GM19328 (cell line): ENCODE measurements at regions not wholly inside any gene's neighbourhood (a gene's known extent, or its start where the extent isn't known, plus 50 kb on each side); places are given as distances from the start of the nearest gene placed in this dataset.

ENCODE experiments used
- ATAC-seq: cut with Tn5 transposase; IDR thresholded peaks from one replicate; pipeline ENCODE4 v1.9.1; 2021; ENCODE audit warnings: mild to moderate bottlenecking, moderate library complexity; ENCODE audit not compliant: unreplicated experiment

DNA sequence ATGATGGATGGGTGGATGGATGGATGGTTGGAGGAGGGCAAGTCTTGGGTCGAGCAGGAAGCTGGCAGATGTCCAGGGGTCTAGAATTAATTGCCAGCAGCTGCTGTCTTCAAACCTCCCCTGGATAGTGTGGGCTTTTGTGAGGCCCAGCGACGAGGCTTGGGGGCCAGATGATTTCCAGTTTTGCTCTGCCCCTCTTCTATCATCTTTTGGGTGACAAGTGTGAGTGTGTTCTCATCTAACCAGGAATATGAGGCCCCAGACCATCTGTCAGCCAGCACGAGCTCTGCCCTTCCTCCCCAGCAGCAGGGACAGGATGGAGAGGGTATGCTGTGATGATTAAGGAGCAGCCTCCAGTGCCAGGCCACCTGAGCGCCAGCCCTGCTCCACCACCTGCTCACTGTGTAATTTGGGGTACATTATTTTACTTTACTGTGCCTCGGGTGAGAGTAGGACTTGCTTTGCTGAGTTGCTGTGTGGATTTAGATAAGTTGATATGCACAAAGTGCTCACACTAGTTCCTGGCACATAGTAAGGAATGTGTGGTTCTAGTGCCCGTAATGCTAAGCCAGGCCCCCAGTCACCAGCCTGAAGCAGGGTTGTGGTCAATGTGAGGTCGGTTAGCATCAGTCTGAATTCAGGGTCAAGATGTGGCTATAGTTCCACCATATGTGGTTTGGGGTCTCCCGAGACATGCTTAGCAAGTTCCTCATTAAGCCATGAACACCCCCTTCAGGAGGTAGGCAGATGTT lies 251.1 kb downstream of the CYP26B1 start:
- no peak for ATAC-seq

DNA sequence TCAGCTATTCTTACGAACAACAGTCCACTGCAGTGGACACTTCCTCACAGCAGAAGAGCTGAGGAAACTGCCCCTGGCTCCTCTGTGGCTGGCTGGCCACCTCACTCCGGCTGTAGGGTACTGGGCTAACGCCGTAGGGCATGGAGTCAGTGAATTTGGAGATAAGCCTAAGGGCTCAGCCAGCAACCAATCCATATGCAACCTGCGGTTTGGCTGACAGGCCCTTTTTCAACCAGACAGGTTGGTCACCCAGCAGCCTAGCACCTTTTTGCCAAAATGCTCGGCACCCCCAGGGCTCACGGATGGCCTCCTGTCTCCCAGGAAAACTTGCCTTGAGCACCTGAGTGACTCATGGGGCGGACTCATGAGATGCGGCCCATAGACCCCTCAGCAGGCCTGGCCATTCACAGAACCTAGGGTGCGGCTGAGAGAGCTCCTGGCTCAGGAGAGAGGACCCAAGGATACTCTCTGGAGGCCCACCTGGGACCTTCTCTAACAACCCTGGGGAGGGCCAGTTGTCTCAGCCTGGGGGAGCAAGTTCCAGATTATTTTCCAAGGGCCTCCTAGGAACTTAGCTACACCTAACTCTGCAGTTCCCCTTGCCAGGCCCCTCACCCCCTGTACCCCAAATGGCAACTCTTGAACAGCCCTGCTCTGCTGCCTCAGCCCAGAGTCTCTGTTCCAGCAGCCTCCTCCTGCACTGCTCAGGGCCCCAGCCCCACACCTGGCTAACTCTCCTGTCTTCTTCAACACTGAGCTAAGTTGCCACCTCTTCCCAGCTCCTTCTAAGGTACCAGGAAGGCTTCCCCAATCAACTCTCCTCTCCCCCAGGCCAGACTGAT lies 252.1 kb downstream of the CYP26B1 start:
- no peak for ATAC-seq

DNA sequence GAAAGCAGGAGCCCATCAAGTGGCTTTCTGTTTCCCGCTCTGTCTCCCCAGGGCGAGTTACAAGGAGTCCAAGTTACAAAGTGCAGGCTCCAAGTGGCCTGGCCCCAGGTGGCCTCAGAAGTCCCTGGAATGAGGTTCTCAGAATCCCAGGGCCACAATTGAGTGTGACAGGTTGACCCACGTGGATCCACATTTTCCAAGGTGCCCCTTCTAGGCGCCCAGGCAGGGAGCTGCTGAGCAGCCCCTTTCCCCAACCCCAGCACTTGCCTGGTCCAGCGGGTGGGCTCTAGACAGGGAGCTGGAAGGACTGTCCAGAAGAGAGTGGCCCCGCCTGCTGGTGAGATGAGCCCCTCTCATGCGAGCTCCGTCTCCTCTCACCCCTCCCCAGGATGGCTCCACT lies 253.4 kb downstream of the CYP26B1 start:
- no peak for ATAC-seq

DNA sequence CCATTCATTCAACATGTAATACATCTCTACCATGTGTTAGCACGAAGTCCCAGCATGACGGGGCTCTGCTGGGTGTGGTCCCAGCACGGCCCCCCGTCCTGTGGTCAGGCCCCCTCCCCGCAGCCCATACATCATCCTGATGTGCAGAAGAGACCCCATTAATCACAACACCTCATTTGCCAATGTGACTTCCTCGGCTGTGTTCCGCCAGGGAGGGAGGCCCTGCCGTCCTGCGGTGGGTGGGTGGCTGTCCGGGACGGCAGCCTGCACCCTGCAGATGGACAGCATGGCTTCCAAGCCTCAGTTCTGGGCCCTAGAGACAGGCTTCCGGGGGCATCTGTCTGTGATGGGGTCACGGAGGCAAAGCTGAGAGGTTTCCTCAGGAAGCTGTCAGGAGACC lies 254.0 kb downstream of the CYP26B1 start:
- no peak for ATAC-seq

DNA sequence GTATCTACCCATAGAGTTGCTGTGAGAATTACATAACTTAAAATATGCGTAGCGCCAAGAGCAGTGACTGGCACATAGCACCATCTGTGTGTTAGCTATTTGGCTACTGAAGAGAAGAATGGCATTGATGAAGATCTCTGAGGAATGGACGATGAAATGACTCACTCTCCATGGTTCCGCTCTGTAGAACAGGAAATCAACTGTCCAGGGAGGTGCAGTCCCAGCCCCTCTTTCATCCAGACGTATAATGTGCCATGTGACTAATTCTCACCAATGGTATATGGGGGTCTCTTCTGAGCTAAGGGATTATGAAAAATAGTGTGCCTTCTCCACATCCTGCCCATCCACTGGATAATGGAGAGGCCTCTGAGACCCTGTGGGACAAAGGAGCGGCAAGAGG lies 254.8 kb downstream of the CYP26B1 start:
- ATAC-seq, result no peak

DNA sequence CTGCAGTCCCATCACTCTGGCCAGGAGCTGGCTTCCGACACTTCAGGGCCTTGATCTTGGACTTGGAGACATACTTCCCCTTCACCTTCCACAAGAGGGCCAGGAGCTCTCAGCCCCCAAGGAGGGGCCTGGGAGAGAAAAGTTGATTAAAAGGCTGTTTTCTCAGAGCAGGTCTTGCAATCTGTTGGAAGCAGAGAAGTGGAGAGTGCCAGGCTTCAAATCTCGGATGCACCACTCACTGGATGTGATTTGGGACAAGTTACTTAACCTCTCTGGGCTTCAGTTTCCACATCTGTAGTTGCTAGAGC lies 255.3 kb downstream of the CYP26B1 start:
- ATAC-seq, result no peak

DNA sequence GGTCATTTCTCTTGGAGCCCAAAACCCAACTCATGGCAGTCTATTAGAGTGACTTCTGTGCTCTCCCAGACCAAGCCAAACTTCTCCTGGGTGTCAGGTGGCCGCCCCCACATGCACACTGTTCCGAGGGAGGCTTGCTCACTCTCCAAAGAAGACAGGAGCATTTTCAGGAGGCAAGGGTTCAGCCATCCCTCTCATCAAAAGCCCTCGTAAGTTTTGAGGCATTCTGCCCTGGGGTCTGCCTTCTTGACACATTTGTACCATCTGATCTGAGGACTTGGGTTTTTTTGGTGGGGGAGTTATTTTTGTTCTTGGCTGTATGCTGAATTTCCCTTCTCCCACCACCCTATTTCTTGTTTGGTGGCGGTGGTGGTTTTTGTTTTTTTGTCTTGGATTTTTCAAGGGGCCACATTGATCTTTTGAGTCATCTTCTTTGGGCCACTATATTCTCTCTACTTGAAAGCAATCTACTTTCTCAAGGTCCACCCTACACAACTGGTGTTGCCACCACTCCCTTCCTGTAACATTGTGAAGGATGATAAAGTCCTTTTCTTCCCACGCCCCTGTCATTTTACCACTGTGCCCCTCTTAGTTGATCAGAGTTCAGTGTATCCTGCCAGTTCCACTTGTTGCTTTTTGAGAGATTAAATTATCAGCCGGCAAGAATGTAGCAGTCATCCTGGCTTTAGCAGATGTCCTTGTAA lies 255.8 kb downstream of the CYP26B1 start:
- no peak for ATAC-seq

DNA sequence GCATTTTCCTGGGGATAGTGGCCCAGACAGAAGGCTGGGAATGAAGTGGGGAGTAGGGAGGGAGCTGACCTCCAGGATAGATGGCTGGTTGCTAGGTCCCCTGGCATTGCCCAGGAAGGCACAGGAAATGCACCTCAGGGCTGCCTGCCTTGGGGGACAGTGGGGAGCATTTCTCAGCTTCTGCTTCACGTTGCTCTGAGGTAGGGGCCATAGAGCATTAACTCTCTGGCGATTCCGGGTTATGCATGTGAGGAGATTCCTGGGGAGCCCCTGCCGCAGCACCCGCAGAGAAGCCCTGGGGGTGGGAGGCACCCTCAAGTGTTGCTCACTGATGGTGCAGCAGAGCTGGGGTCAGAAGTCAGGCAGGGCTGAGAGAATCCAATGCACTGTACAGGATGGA lies 256.5 kb downstream of the CYP26B1 start:
- no peak for ATAC-seq

DNA sequence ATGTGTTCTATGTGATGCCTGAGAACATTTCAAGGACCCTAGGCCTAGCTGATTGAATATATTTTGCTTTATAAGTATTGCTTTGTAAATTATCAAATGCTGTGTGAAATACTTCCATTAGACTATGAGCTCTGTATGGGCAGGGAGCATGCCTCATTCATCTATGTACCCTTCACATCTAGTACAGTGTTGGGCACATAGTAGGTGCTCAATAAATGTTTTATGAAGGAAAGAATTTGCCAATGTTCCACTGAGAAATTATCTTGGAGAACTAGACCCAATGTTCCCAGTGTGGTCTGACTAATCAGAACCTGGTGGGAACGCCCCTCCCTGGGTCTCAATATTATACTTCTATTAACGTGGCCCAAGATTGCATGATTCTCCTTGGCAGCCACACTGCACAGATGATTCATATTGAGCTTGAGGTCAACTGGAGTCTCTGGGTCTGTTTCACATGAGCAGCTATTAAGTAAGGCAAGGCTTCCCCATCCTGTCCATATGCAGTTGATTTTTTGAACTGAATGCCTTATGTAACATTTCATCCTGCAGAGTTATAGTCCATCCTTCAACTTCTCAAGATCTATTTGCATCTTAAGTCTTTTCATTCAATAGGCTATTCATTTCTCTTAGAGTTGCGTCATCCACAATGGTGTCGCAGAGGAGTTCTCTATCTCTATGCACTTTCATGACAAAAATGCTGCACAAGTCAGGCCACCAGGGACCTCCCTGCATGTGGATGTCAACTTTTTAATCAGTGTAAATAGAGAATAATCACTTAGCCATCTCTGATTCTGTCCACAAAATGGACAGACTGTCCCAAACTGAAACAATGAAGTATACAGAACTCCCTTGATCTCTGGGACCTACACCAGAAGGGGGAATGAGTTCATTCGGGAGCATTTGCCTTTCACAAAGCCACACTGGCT lies 257.6 kb downstream of the CYP26B1 start:
- ATAC-seq, result no peak

DNA sequence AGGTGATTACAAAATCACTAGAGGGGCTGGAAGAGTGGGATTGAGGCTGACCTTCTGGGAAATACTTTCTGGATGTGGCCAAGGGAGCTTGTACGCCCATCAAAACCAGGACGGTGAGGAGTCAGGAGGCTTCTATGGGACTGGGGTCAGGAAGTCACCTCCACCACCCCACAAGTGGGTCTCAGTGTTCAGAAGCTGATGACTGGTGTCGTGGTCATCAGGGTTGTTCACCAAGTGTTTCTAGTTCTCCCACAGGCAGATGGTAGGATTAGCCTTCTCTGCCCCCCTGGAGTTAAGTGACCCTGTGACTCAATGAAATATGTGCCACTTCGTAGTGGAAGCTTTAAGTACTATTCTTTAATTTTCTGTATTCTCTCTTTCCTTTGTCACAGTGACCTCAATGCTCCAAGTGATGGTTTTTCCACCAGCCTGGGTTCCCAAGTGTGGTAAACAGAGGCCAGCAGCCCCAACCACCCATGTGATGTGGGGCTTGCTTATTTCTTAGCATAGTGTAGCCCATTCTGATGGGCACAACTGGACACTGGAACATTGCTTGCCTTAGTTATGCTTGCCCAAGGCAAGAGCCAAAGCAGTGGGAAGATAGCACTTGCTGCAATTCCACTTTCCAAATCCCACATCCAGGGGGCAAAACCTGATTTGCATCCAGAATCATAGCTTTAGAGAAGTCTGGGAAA lies 258.8 kb downstream of the CYP26B1 start:
- ATAC-seq, result no peak

DNA sequence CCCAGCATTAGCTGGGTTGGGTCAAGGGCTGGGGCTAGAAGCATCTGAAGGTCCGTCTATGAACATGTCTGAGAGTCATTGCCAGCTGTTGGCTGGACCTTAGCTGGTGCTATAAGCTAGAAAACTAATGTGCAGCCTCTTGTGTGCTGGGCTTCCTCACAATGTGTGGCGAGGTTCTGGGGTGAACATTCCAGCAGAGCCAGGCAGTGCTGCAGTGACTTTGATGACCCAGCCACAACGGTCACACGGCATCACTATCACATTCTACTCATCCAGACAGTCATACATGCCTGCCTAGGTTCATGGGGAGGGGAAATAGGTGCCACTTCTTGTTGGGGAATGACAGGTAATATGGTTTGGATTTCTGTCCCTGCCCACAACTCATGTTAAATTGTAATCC lies 260.5 kb downstream of the CYP26B1 start:
- no peak for ATAC-seq

DNA sequence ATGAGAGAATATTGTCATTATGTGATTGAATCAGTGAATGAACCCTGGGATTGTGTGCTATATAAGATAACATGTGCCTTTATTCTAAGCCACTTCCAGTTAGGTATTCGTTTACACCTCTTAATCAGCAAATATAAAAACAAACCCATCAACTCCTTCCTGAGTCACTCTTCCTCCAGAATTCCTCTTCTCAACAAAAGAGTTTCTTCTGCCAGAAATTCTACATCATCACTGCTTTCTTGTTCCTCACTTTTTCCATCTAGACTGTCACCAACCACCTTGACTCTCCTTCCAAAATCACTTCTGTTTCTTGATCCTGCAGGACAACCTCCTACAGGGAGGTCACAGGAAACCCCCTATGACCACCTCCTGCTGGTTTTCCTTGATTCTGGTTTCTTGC lies 261.4 kb downstream of the CYP26B1 start:
- ATAC-seq, result no peak

DNA sequence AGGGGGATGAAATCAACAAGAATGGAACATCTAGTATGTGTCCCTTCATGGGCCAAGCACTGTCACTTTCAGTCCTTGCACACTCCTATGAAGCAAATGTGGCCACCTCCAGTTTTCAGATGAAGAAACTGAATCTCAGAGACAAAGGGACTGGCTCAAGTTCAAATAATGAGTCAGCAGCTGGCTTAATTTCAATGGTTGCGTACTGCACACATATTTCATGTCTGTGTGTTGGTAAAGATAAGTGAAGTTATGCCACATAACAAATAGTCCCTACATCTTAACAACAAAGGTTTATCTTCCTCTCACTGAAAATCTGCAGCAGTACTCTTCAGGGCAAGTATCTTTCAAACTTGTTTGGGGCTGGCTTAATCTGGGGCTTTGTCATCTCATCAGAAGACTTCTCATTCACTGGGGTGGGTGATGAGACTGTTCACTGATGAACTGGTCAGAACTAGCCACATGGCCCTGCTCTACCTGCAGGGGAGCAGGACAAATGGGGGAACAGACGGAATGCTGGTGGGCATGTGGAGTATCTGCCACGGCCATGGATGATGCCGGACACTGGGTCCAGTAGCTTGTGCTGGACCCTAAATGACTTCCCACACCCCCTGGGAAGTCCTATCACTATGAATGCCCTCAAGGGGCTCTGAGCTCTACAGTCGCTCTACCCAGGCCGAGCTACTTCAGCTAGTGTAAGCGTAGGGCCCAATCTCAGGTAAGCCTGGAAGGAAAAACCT lies 263.2 kb downstream of the CYP26B1 start:
- ATAC-seq, result no peak

DNA sequence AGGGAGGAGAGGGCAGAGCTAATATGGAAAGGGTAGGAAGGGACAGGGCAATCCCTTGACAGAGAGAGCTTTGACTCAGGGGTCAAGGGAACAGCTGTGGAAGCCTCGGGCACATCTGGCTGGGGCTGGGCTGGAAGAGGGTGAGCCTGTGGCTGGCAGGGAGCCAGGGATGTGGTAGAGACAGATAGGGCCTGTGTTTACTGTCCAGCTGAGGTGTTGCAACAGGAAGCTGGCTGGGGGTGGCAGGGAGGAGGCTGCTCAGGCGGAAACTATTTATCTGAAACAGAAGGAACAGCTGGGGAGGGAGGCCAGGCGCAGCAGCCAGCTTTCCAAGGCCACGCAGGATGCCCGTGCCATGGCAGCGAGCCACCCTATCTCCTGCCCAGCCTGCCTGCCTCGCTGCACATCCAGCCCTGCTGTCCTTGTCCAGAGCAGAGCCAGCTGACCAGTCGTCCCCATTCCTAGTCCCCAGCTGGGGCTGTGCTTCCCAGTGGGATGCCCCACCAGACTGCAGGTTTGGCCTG lies 264.7 kb downstream of the CYP26B1 start:
- ATAC-seq, result no peak

DNA sequence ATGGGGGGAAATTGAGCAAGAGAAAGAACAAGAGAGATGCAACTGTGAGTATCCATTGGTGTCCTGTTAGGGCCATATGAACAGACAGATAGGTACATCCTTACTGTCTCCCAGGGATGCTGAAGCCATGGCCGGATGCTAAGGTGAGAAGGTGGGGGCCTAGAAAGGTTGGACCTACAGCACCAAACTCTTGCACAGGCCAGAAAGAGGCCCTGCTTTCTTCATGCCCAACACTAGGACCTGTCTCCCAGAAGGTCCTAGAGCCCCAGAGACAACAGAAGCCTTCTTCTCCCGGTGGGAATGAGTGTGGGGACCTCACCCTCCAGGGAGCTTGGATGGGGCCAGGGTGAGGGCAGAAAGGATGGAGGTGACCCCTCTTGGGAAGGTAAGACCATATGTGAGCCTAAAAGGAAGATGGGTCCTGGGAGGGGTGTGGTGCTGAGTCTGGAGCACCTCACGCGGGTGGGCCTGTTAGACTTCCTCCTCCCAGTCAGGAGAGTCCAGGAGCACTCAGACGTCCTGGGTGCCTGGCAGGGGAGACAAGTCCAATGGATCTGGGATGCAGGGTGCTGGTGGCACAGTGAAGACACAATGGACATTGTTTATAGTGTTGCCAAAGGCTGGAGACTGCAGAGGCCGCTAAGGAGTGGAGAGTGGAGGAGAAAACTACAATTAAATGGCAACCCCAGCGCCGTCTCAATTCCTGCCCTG lies 265.3 kb downstream of the CYP26B1 start:
- ATAC-seq, result no peak

DNA sequence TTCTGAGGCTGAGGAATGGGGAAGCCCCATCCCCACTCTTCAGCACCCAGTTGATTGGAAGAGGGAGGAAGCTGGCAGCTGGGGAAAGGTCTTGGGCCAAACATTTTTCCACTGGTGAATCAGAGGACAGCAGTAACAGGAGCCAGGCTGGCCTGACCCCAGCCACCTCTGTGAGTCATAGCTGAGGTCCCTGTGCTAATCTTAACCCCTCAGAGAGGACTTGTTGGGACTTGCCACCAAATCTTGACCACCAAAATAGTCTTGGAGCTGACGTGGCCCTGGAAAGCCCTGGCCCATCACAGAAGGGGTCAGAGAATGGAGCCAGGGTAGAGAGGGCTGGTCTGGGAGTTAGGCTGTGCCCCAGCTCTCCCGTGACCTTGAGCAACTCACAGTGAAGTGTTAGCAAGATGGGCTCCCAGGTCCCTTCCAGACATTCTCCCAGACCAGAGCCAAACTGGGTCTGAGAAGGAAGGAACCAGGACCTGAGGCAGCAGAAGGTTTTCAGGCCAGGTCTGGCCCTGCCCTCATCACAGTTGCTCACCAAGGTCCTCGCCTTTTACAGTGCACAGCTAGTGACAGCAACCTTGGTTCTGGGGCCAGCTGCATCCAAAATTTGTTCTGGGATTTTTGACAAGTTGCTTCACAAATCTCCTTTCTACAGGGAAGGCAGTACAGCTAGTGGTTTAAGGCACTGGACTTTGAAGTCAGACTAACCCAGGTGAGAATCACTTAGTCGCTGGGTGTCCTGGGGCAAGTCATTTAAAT lies 266.6 kb downstream of the CYP26B1 start:
- no peak for ATAC-seq

DNA sequence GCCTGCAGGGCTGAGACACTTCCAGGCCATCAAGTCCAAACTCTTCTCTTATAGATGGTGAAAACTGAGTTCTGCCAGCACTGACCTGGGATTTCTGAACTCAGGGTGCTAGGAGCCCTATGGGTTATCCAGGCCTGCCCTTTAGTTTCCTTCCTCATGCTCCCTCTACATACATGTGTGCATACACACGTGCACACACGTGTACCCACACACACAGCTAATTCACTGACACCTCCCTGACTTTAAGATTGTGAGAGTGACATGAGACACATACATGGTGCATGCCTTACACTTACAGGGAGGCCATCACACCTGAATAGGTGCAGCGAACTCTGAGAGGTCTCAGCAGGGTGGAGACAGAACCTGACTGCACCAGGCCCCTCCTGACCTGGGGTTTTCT lies 267.4 kb downstream of the CYP26B1 start:
- no peak for ATAC-seq
